CD14-positive monocyte (primary cell): ENCODE measurements at regions not wholly inside any gene's neighbourhood (a gene's known extent, or its start where the extent isn't known, plus 50 kb on each side); places are given as distances from the start of the nearest gene placed in this dataset.

Experiments used
- DNase-seq, 3 donors: peaks; one replicate each; pipeline ENCODE4 v3.0.0-alpha.2; 2011 to 2022
- H2AFZ ChIP-seq: 2 replicates; pipeline ENCODE4 v1.6.0; 2012; ENCODE audit warnings: mild to moderate bottlenecking, low read depth, low read length, inconsistent platforms; ENCODE audit not compliant: insufficient read depth, poor library complexity, severe bottlenecking
- H3K27ac ChIP-seq, 2 donors: 1 replicate in 1 of 2; 2 replicates in 1 of 2; pipeline ENCODE4 v1.5.1; 2012 to 2013; ENCODE audit warnings: low read length in 2 of 2, control low read depth in 1 of 2, inconsistent platforms in 1 of 2, low read depth in 1 of 2, mild to moderate bottlenecking in 1 of 2
- H3K27me3 ChIP-seq, 2 donors: one replicate each; pipeline versions ENCODE4 v1.6.0 to v1.6.1; 2011 to 2013; ENCODE audit warnings: low read length in 2 of 2; ENCODE audit not compliant: control insufficient read depth in 2 of 2, insufficient read depth in 2 of 2
- H3K36me3 ChIP-seq, 2 donors: replicated peaks in 1 of 2; 1 replicate in 1 of 2; 2 replicates in 1 of 2; pipeline versions ENCODE4 v1.5.1 to v1.6.1; 2012 to 2013; ENCODE audit warnings: low read length in 2 of 2, control low read depth in 1 of 2, inconsistent platforms in 1 of 2, mild to moderate bottlenecking in 1 of 2; ENCODE audit not compliant: insufficient read depth in 2 of 2, control insufficient read depth in 1 of 2
- H3K4me1 ChIP-seq, 2 donors: 1 replicate in 1 of 2; 2 replicates in 1 of 2; pipeline versions ENCODE4 v1.5.1 to v1.6.1; 2012 to 2013; ENCODE audit warnings: low read length in 2 of 2, control low read depth in 1 of 2, inconsistent platforms in 1 of 2, mild to moderate bottlenecking in 1 of 2, moderate library complexity in 1 of 2; ENCODE audit not compliant: insufficient read depth in 2 of 2, control insufficient read depth in 1 of 2
- H3K4me2 ChIP-seq: replicated peaks from 2 replicates; pipeline ENCODE3; 2012; ENCODE audit warnings: low read length, moderate library complexity, mild to moderate bottlenecking; ENCODE audit not compliant: poor library complexity, severe bottlenecking; ENCODE audit errors: extremely low read depth
- H3K4me3 ChIP-seq, 3 experiments: fragments of 200-600 bp in 1 of 3; sonication (generic) in 1 of 3; replicated peaks in 1 of 3; 1 replicate in 2 of 3; 2 replicates in 1 of 3; pipeline ENCODE4 v1.5.1; 2011 to 2013; ENCODE audit warnings: low read length in 3 of 3, mild to moderate bottlenecking in 3 of 3, control low read depth in 2 of 3, low read depth in 2 of 3, inconsistent platforms in 1 of 3, moderate library complexity in 1 of 3
- H3K79me2 ChIP-seq: 2 replicates; pipeline ENCODE4 v1.6.0; 2012; ENCODE audit warnings: mild to moderate bottlenecking, control low read depth, inconsistent platforms, low read length, moderate library complexity; ENCODE audit not compliant: insufficient read depth
- H3K9ac ChIP-seq: 2 replicates; pipeline ENCODE4 v1.6.0; 2017; ENCODE audit warnings: low read length, mild to moderate bottlenecking; ENCODE audit not compliant: insufficient read depth, poor library complexity, severe bottlenecking
- H3K9me3 ChIP-seq, 2 donors: replicated peaks in 1 of 2; 1 replicate in 1 of 2; 2 replicates in 1 of 2; pipeline versions ENCODE4 v1.5.1 to v1.6.1; 2012 to 2013; ENCODE audit warnings: low read length in 2 of 2, control low read depth in 1 of 2; ENCODE audit not compliant: control insufficient read depth in 1 of 2, insufficient read depth in 1 of 2
- H4K20me1 ChIP-seq: 2 replicates; pipeline ENCODE4 v1.6.0; 2012; ENCODE audit warnings: mild to moderate bottlenecking, low read length, control low read depth, moderate library complexity; ENCODE audit not compliant: insufficient read depth
- H3K27ac Mint-ChIP-seq, 7 donors: one replicate each; pipeline ENCODE4 v1.8.0; 2020; ENCODE audit warnings: mild to moderate bottlenecking in 7 of 7, mixed read lengths in 7 of 7, moderate library complexity in 6 of 7, inconsistent platforms in 2 of 7
- H3K27me3 Mint-ChIP-seq, 3 donors: one replicate each; pipeline ENCODE4 v1.8.0; 2021 to 2022; ENCODE audit warnings: low read depth in 3 of 3, mild to moderate bottlenecking in 3 of 3, mixed read lengths in 3 of 3, moderate library complexity in 3 of 3, inconsistent platforms in 1 of 3
- H3K36me3 Mint-ChIP-seq, 2 donors: one replicate each; pipeline ENCODE4 v1.8.0; 2020; ENCODE audit warnings: mixed read lengths in 2 of 2, inconsistent platforms in 1 of 2, mild to moderate bottlenecking in 1 of 2
- H3K4me1 Mint-ChIP-seq: one replicate; pipeline ENCODE4 v1.8.0; 2020; ENCODE audit warnings: mild to moderate bottlenecking, mixed read lengths
- H3K4me3 Mint-ChIP-seq, 2 donors: one replicate each; pipeline ENCODE4 v1.8.0; 2020; ENCODE audit warnings: mild to moderate bottlenecking in 2 of 2, mixed read lengths in 2 of 2, moderate library complexity in 1 of 2
- H3K9me3 Mint-ChIP-seq, 7 donors: one replicate each; pipeline ENCODE4 v1.8.0; 2020 to 2022; ENCODE audit warnings: mixed read lengths in 7 of 7, mild to moderate bottlenecking in 6 of 7, moderate library complexity in 6 of 7, inconsistent platforms in 2 of 7
- CTCF ChIP-seq: fragments of 200-600 bp; IDR thresholded peaks from one replicate; pipeline ENCODE4 v1.8.0; 2022; ENCODE audit warnings: antibody characterized with exemption, mild to moderate bottlenecking
- WGBS: methylation state at CpG from one replicate; pipeline ENCODE4 v1.1.5; 2013; ENCODE audit warnings: missing lambda C conversion rate; ENCODE audit not compliant: insufficient coverage; 5-methylcytosine and 5-hydroxymethylcytosine counted together
- intact Hi-C, 2 donors: fragments of 100-400 bp; cut with micrococcal nuclease; formaldehyde crosslinking; loops; one replicate each; pipeline versions ENCODE4 v1.15.0 to v1.15.1; 2023

- no peak for TF ChIP-seq CTCF
- no peak overlapping the region for H3K27ac ChIP-seq
- H3K27me3 Mint-ChIP-seq = peaks cover 0 to 2% (median 0%) of the 10 kb centered on the region in 3 donors
- no peak overlapping the region for H3K4me3 ChIP-seq
- WGBS = 100% methylated on average over 1 of the region's 3 CpGs
- DNase-seq = no peak
- H3K4me3 Mint-ChIP-seq = no peak overlapping the region
- no peak overlapping the region for H3K4me2 ChIP-seq
- no peak overlapping the region for H3K9ac ChIP-seq
- H3K27ac Mint-ChIP-seq = no peak overlapping the region
- H2AFZ ChIP-seq = no peak overlapping the region
- no peaks in the 10 kb centered on the region for H3K36me3 Mint-ChIP-seq
- peaks cover 1 to 12% (median 5%) of the 10 kb centered on the region in 7 donors for H3K9me3 Mint-ChIP-seq
- H3K79me2 ChIP-seq = no peaks in the 10 kb centered on the region
- H3K27me3 ChIP-seq = no peaks in the 10 kb centered on the region
- H3K36me3 ChIP-seq = no peaks in the 10 kb centered on the region
- H3K9me3 ChIP-seq = peaks cover 0 to 9% of the 10 kb centered on the region in 2 donors
- no peaks in the 10 kb centered on the region for H3K4me1 ChIP-seq
- no peaks in the 10 kb centered on the region for H3K4me1 Mint-ChIP-seq
- intact Hi-C loops = no loop called here
- no peaks in the 10 kb centered on the region for H4K20me1 ChIP-seq
These were observed 555.0 kb upstream of the GOT2 start for GRCh38 chr16:59289151-59289550.

GRCh38 chr16:59274141-59274540 is 540.0 kb upstream of the GOT2 start:
- Mint-ChIP-seq H3K36me3 (no peaks in the 10 kb centered on the region), H3K9me3 (peaks cover 0 to under 1% (median under 1%) of the 10 kb centered on the region in 7 donors), H3K4me3 (no peak overlapping the region), H3K27ac (no peak overlapping the region), H3K27me3 (peaks cover 0 to 2% (median 0%) of the 10 kb centered on the region in 3 donors), H3K4me1 (no peaks in the 10 kb centered on the region)
- no peaks in the 10 kb centered on the region for H3K4me1 ChIP-seq
- no peak overlapping the region for H2AFZ ChIP-seq
- no peak for TF ChIP-seq CTCF
- H3K4me2 ChIP-seq = no peak overlapping the region
- H3K9ac ChIP-seq = no peak overlapping the region
- H3K4me3 ChIP-seq = no peak overlapping the region
- H4K20me1 ChIP-seq = no peaks in the 10 kb centered on the region
- H3K27ac ChIP-seq = no peak overlapping the region
- H3K36me3 ChIP-seq = no peaks in the 10 kb centered on the region
- H3K79me2 ChIP-seq = no peaks in the 10 kb centered on the region
- H3K27me3 ChIP-seq = no peaks in the 10 kb centered on the region
- no peak for DNase-seq
- intact Hi-C loops = no loop called here
- peaks cover 0 to under 1% of the 10 kb centered on the region in 2 donors for H3K9me3 ChIP-seq
- 65% methylated on average over 3 of the region's 3 CpGs for WGBS
